HEK293T (cell line): ENCODE measurements at regions not wholly inside any gene's neighbourhood (a gene's known extent, or its start where the extent isn't known, plus 50 kb on each side); places are given as distances from the start of the nearest gene placed in this dataset.

Experiments used
- CTCF ChIA-PET: fragments of 350-600 bp; formaldehyde crosslinking; extraction: SDS; loops from one replicate; lab custom pipeline; 2021; ENCODE audit warnings: antibody characterized with exemption, inconsistent platforms; lab: Yijun Ruan, JAX
- POLR2A ChIA-PET: fragments of 350-600 bp; formaldehyde crosslinking; extraction: SDS; loops from one replicate; lab custom pipeline; 2020; ENCODE audit warnings: antibody characterized with exemption, inconsistent platforms; lab: Yijun Ruan, JAX
- DNase-seq: peaks from one replicate; pipeline ENCODE4 v3.0.0; 2012; ENCODE audit warnings: mixed read lengths; ENCODE audit errors: extremely low spot score
- ARNT ChIP-seq: fragments of 450-650 bp; IDR thresholded peaks from 2 replicates; pipeline ENCODE4 v1.6.1; 2017; ENCODE audit warnings: mild to moderate bottlenecking
- BHLHE40 ChIP-seq: fragments of 450-650 bp; IDR thresholded peaks from 2 replicates; pipeline ENCODE4 v1.6.1; 2016; ENCODE audit warnings: mild to moderate bottlenecking, moderate library complexity, borderline replicate concordance
- CTBP1 ChIP-seq: fragments of 450-650 bp; IDR thresholded peaks from 2 replicates; pipeline ENCODE4 v1.6.1; 2016; ENCODE audit warnings: borderline replicate concordance
- ELF4 ChIP-seq: fragments of 450-650 bp; IDR thresholded peaks from 2 replicates; pipeline ENCODE4 v1.6.1; 2017; ENCODE audit warnings: antibody characterized with exemption
- FOXA1 ChIP-seq: fragments of 450-650 bp; IDR thresholded peaks from 2 replicates; pipeline ENCODE4 v1.6.1; 2016; ENCODE audit warnings: mild to moderate bottlenecking
- FOXK2 ChIP-seq: fragments of 450-650 bp; IDR thresholded peaks from 2 replicates; pipeline ENCODE4 v1.6.1; 2016; ENCODE audit warnings: mild to moderate bottlenecking
- FOXM1 ChIP-seq: fragments of 450-650 bp; IDR thresholded peaks from 2 replicates; pipeline ENCODE4 v1.6.1; 2017; ENCODE audit warnings: mild to moderate bottlenecking, borderline replicate concordance
- HDGF ChIP-seq: fragments of 450-650 bp; IDR thresholded peaks from 2 replicates; pipeline ENCODE4 v1.6.1; 2017; ENCODE audit warnings: antibody characterized with exemption, borderline replicate concordance
- L3MBTL2 ChIP-seq: fragments of 450-650 bp; conservative IDR thresholded peaks from 2 replicates; pipeline ENCODE4 v1.6.1; 2016; ENCODE audit warnings: mild to moderate bottlenecking
- LEF1 ChIP-seq: fragments of 450-650 bp; IDR thresholded peaks from 2 replicates; pipeline ENCODE4 v1.6.1; 2017; ENCODE audit warnings: mild to moderate bottlenecking, borderline replicate concordance
- NFRKB ChIP-seq: fragments of 450-650 bp; IDR thresholded peaks from 2 replicates; pipeline ENCODE4 v1.6.1; 2016; ENCODE audit warnings: mild to moderate bottlenecking, moderate library complexity
- PKNOX1 ChIP-seq: fragments of 450-650 bp; IDR thresholded peaks from 2 replicates; pipeline ENCODE4 v1.6.1; 2016
- SP1 ChIP-seq: fragments of 450-650 bp; IDR thresholded peaks from 2 replicates; pipeline ENCODE4 v1.6.1; 2017
- SUZ12 ChIP-seq: fragments of 450-650 bp; IDR thresholded peaks from 2 replicates; pipeline ENCODE4 v1.6.1; 2016; ENCODE audit warnings: mild to moderate bottlenecking
- TARDBP ChIP-seq: fragments of 450-650 bp; IDR thresholded peaks from 2 replicates; pipeline ENCODE4 v1.6.1; 2016
- ZNF384 ChIP-seq: fragments of 450-650 bp; IDR thresholded peaks from 2 replicates; pipeline ENCODE4 v1.6.1; 2016

GRCh38 chr13:68759617-68760016 is 1348.0 kb upstream of the ATXN8OS start:
- POLR2A ChIA-PET = no interaction called here

GRCh38 chr13:68749796-68750195 is 1357.8 kb upstream of the ATXN8OS start:
- DNase-seq = no peak
- ChIA-PET POLR2A (no interaction called here), CTCF (no interaction called here)
- TF ChIP-seq FOXK2 = no peak
- TF ChIP-seq CTBP1 = no peak
- TF ChIP-seq SUZ12 = no peak
- TF ChIP-seq ELF4 = no peak
- no peak for TF ChIP-seq FOXA1
- TF ChIP-seq PKNOX1 = no peak
- no peak for TF ChIP-seq TARDBP
- no peak for TF ChIP-seq HDGF
- no peak for TF ChIP-seq NFRKB
- TF ChIP-seq ZNF384 = no peak
- no peak for TF ChIP-seq SP1
- no peak for TF ChIP-seq ARNT
- no peak for TF ChIP-seq BHLHE40
- no peak for TF ChIP-seq L3MBTL2

More at GRCh38 chr13:68759617-68760016, 1348.0 kb upstream of the ATXN8OS start:
- CTCF ChIA-PET = no interaction called here
- TF ChIP-seq BHLHE40 = no peak
- TF ChIP-seq ELF4 = no peak
- no peak for TF ChIP-seq L3MBTL2
- no peak for TF ChIP-seq HDGF
- TF ChIP-seq CTBP1 = no peak
- no peak for TF ChIP-seq FOXM1
- TF ChIP-seq FOXK2 = no peak
- no peak for TF ChIP-seq PKNOX1
- TF ChIP-seq NFRKB = no peak
- no peak for TF ChIP-seq TARDBP
- no peak for TF ChIP-seq LEF1
- no peak for TF ChIP-seq ARNT
- no peak for TF ChIP-seq FOXA1
- no peak for TF ChIP-seq SP1
- TF ChIP-seq SUZ12 = no peak
- no peak for DNase-seq

GRCh38 chr13:68748038-68748437 is 1359.6 kb upstream of the ATXN8OS start:
- ChIA-PET CTCF (no interaction called here), POLR2A (no interaction called here)
- DNase-seq = no peak
- TF ChIP-seq PKNOX1 (no peak), TARDBP (no peak), ELF4 (no peak), ARNT (no peak), HDGF (no peak), ZNF384 (0 out of 2 replicates have a peak, but pooled peaks have one; percentile 56)

- TF ChIP-seq SUZ12 = no peak
- no peak for TF ChIP-seq NFRKB
- TF ChIP-seq HDGF = no peak
- TF ChIP-seq FOXA1 = no peak
- no peak for TF ChIP-seq ARNT
- POLR2A ChIA-PET = no interaction called here
- no peak for DNase-seq
- CTCF ChIA-PET = no interaction called here
Observed at GRCh38 chr13:68745502-68745901, 1362.1 kb upstream of the ATXN8OS start.

- TF ChIP-seq SUZ12 (no peak), PKNOX1 (no peak), L3MBTL2 (no peak), HDGF (no peak), ELF4 (no peak), CTBP1 (no peak), ARNT (no peak), SP1 (no peak), FOXM1 (no peak), FOXK2 (no peak), TARDBP (no peak), NFRKB (no peak), FOXA1 (no peak), BHLHE40 (no peak), LEF1 (no peak), ZNF384 (no peak)
- ChIA-PET POLR2A (no interaction called here), CTCF (interaction anchor here (0.6 kb wide), 1 partner anchor 1529 kb away, joined by 3 read pairs; no protein-coding TSS in a partner anchor)
- no peak for DNase-seq
Observed at GRCh38 chr13:68736961-68737360, 1370.7 kb upstream of the ATXN8OS start.

GRCh38 chr13:68727798-68728197 is 1379.8 kb upstream of the ATXN8OS start:
- CTCF ChIA-PET = no interaction called here
- DNase-seq = no peak
- POLR2A ChIA-PET = no interaction called here
- no peak for TF ChIP-seq FOXK2
- TF ChIP-seq SUZ12 = no peak
- TF ChIP-seq FOXA1 = no peak
- no peak for TF ChIP-seq ZNF384
- TF ChIP-seq TARDBP = no peak
- no peak for TF ChIP-seq HDGF
- TF ChIP-seq BHLHE40 = no peak
- TF ChIP-seq ARNT = no peak
- TF ChIP-seq ELF4 = no peak
- TF ChIP-seq PKNOX1 = no peak
- no peak for TF ChIP-seq L3MBTL2
- TF ChIP-seq LEF1 = no peak
- no peak for TF ChIP-seq CTBP1
- TF ChIP-seq SP1 = no peak
- no peak for TF ChIP-seq NFRKB
- TF ChIP-seq FOXM1 = no peak
